IMR-90 (cell line): ENCODE measurements at regions not wholly inside any gene's neighbourhood (a gene's known extent, or its start where the extent isn't known, plus 50 kb on each side); places are given as distances from the start of the nearest gene placed in this dataset.

Source experiments
- ATAC-seq: fragments of 200-7000 bp; cut with Tn5 transposase; 2 replicates; pipeline ENCODE4 v1.9.1; 2020; ENCODE audit warnings: low read depth, mild to moderate bottlenecking, moderate library complexity
- BruUV-seq: library from RNA; stranded (reverse); fragments of 400-500 nt; replicated peaks from 2 replicates; lab custom pipeline; 2021; lab: Mats Ljungman, UMichigan
- CTCF ChIA-PET: fragments of 300-600 bp; formaldehyde crosslinking; extraction: SDS; loops from one replicate; lab custom pipeline; 2021; ENCODE audit warnings: antibody characterized with exemption; lab: Yijun Ruan, JAX
- POLR2A ChIA-PET: fragments of 300-600 bp; sonication (Branson Sonifier 250); formaldehyde crosslinking; loops from one replicate; lab custom pipeline; 2022; ENCODE audit warnings: antibody characterized with exemption; ENCODE audit not compliant: unreplicated experiment; lab: Charles Lee
- DNase-seq: peaks from one replicate; pipeline ENCODE4 v3.0.0; 2013
- H2AFZ ChIP-seq: replicated peaks from 2 replicates; pipeline ENCODE3; 2013; ENCODE audit warnings: low read length, mild to moderate bottlenecking; ENCODE audit not compliant: poor library complexity
- H2AK5ac ChIP-seq: 2 replicates; pipeline ENCODE4 v1.6.1; 2013; ENCODE audit warnings: low read depth, low read length, inconsistent platforms
- H2AK9ac ChIP-seq: replicated peaks from 2 replicates; pipeline ENCODE3; 2013; ENCODE audit warnings: mild to moderate bottlenecking, low read depth, low read length, moderate library complexity; ENCODE audit not compliant: poor library complexity
- H2BK120ac ChIP-seq: 2 replicates; pipeline ENCODE4 v1.6.1; 2013; ENCODE audit warnings: low read depth, low read length, inconsistent platforms
- H2BK15ac ChIP-seq: 3 replicates; pipeline ENCODE4 v1.6.1; 2013; ENCODE audit warnings: low read depth, low read length, inconsistent platforms
- H2BK20ac ChIP-seq: 2 replicates; pipeline ENCODE4 v1.6.1; 2013; ENCODE audit warnings: low read depth, mild to moderate bottlenecking, inconsistent platforms, low read length, moderate library complexity
- H2BK5ac ChIP-seq: 2 replicates; pipeline ENCODE4 v1.6.1; 2013; ENCODE audit warnings: mild to moderate bottlenecking, low read depth, low read length, inconsistent platforms; ENCODE audit not compliant: poor library complexity, severe bottlenecking
- H3K14ac ChIP-seq: replicated peaks from 2 replicates; pipeline ENCODE4 v1.6.1; 2013; ENCODE audit warnings: low read depth, low read length, inconsistent platforms
- H3K18ac ChIP-seq: 2 replicates; pipeline ENCODE4 v1.6.1; 2013; ENCODE audit warnings: low read depth, low read length, control low read depth
- H3K23ac ChIP-seq: 2 replicates; pipeline ENCODE4 v1.6.1; 2013; ENCODE audit warnings: low read depth, low read length, inconsistent platforms
- H3K27ac ChIP-seq: 2 replicates; pipeline ENCODE4 v1.5.1; 2013; ENCODE audit warnings: mild to moderate bottlenecking, control low read depth, low read length; ENCODE audit not compliant: insufficient read depth
- H3K27me3 ChIP-seq: 2 replicates; pipeline ENCODE4 v1.6.1; 2013; ENCODE audit warnings: low read length; ENCODE audit not compliant: control insufficient read depth, insufficient read depth
- H3K36me3 ChIP-seq: 2 replicates; pipeline ENCODE4 v1.6.1; 2013; ENCODE audit warnings: low read length, mixed read lengths; ENCODE audit not compliant: control insufficient read depth, insufficient read depth
- H3K4ac ChIP-seq: 2 replicates; pipeline ENCODE4 v1.6.1; 2013; ENCODE audit warnings: low read depth, low read length, inconsistent platforms
- H3K4me1 ChIP-seq: 2 replicates; pipeline ENCODE4 v1.6.1; 2013; ENCODE audit warnings: low read length, mixed read lengths; ENCODE audit not compliant: control insufficient read depth, insufficient read depth
- H3K4me2 ChIP-seq: 2 replicates; pipeline ENCODE4 v1.6.1; 2013; ENCODE audit warnings: low read depth, mild to moderate bottlenecking, control low read depth, low read length, moderate library complexity
- H3K4me3 ChIP-seq: 2 replicates; pipeline ENCODE4 v1.5.1; 2013; ENCODE audit warnings: low read depth, mild to moderate bottlenecking, control low read depth, low read length, moderate library complexity; ENCODE audit not compliant: insufficient read depth
- H3K56ac ChIP-seq: 2 replicates; pipeline ENCODE4 v1.6.1; 2013; ENCODE audit warnings: low read length, inconsistent platforms; ENCODE audit not compliant: insufficient read depth; ENCODE audit errors: extremely low read depth
- H3K79me1 ChIP-seq, 2 experiments: 2 replicates each; pipeline ENCODE4 v1.6.1; 2013; ENCODE audit warnings: low read length in 2 of 2, inconsistent platforms in 1 of 2, low read depth in 1 of 2
- H3K9ac ChIP-seq: 2 replicates; pipeline ENCODE4 v1.6.1; 2013; ENCODE audit warnings: low read depth, low read length, control low read depth
- H3K9me1 ChIP-seq: 2 replicates; pipeline ENCODE4 v1.6.1; 2013; ENCODE audit warnings: low read length, inconsistent platforms; ENCODE audit not compliant: insufficient read depth
- H3K9me3 ChIP-seq: 2 replicates; pipeline ENCODE4 v1.6.1; 2013; ENCODE audit warnings: low read length; ENCODE audit not compliant: control insufficient read depth, insufficient read depth
- H4K20me1 ChIP-seq: 2 replicates; pipeline ENCODE4 v1.6.1; 2013; ENCODE audit warnings: low read length, inconsistent platforms; ENCODE audit not compliant: insufficient read depth
- H4K5ac ChIP-seq: 2 replicates; pipeline ENCODE4 v1.6.1; 2013; ENCODE audit warnings: mild to moderate bottlenecking, low read depth, low read length, control low read depth
- H4K8ac ChIP-seq, 2 experiments: 2 replicates each; pipeline ENCODE4 v1.6.1; 2013; ENCODE audit warnings: low read depth in 2 of 2, low read length in 2 of 2, control low read depth in 1 of 2, inconsistent platforms in 1 of 2
- H4K91ac ChIP-seq: 2 replicates; pipeline ENCODE4 v1.6.1; 2013; ENCODE audit warnings: low read depth, low read length, inconsistent platforms; ENCODE audit not compliant: insufficient read depth
- BHLHE40 ChIP-seq: fragments of 150-350 bp; IDR thresholded peaks from 2 replicates; pipeline ENCODE4 v1.6.1; 2016; ENCODE audit warnings: mild to moderate bottlenecking, low read depth, low read length
- CHD1 ChIP-seq: IDR thresholded peaks from 2 replicates; pipeline ENCODE4 v1.6.1; 2012; ENCODE audit warnings: low read depth, low read length, improper control_type of control experiment
- ELK1 ChIP-seq: fragments of 150-350 bp; IDR thresholded peaks from 2 replicates; pipeline ENCODE4 v1.6.1; 2016; ENCODE audit warnings: low read depth, mild to moderate bottlenecking, low read length, moderate library complexity, borderline replicate concordance
- FOS ChIP-seq: fragments of 150-350 bp; IDR thresholded peaks from 2 replicates; pipeline ENCODE4 v1.6.1; 2016; ENCODE audit warnings: low read depth, low read length
- MAFK ChIP-seq: IDR thresholded peaks from 2 replicates; pipeline ENCODE4 v1.6.1; 2012; ENCODE audit warnings: low read depth, low read length, improper control_type of control experiment
- MAZ ChIP-seq: IDR thresholded peaks from 2 replicates; pipeline ENCODE4 v1.6.1; 2012; ENCODE audit warnings: low read depth, mild to moderate bottlenecking, low read length, improper control_type of control experiment, moderate library complexity, borderline replicate concordance
- MXI1 ChIP-seq: IDR thresholded peaks from 2 replicates; pipeline ENCODE4 v1.6.1; 2012; ENCODE audit warnings: low read depth, mild to moderate bottlenecking, low read length, moderate library complexity, borderline replicate concordance
- NFE2L2 ChIP-seq: fragments of 150-350 bp; IDR thresholded peaks from 2 replicates; pipeline ENCODE4 v1.6.1; 2016; ENCODE audit warnings: low read depth, mild to moderate bottlenecking, low read length
- POLR2A ChIP-seq: IDR thresholded peaks from 2 replicates; pipeline ENCODE4 v1.6.1; 2012; ENCODE audit warnings: mild to moderate bottlenecking, low read depth, low read length
- RAD21 ChIP-seq: IDR thresholded peaks from 2 replicates; pipeline ENCODE4 v1.6.1; 2012; ENCODE audit warnings: low read length, improper control_type of control experiment
- RCOR1 ChIP-seq: IDR thresholded peaks from 2 replicates; pipeline ENCODE4 v1.6.1; 2012; ENCODE audit warnings: mild to moderate bottlenecking, low read length, improper control_type of control experiment; ENCODE audit not compliant: insufficient replicate concordance
- SMC3 ChIP-seq: fragments of 150-350 bp; IDR thresholded peaks from 2 replicates; pipeline ENCODE4 v1.6.1; 2016; ENCODE audit warnings: low read depth, mild to moderate bottlenecking, antibody characterized with exemption, low read length, moderate library complexity
- USF2 ChIP-seq: fragments of 150-350 bp; IDR thresholded peaks from 2 replicates; pipeline ENCODE4 v1.6.1; 2017; ENCODE audit warnings: mild to moderate bottlenecking, antibody characterized with exemption, low read length, low read depth
- WGBS, 2 experiments: methylation state at CpG; one replicate each; pipeline versions ENCODE4 v1.1.5 to v1.1.7; 2013; ENCODE audit warnings: missing lambda C conversion rate in 2 of 2; ENCODE audit not compliant: insufficient read length in 1 of 2; ENCODE audit errors: extremely low coverage in 2 of 2; 5-methylcytosine and 5-hydroxymethylcytosine counted together
- dilution Hi-C: fragments of 300-500 bp; cut with HindIII; formaldehyde crosslinking; loops from one replicate; pipeline ENCODE4 v1.14.3; 2018; ENCODE audit warnings: low sequenced_read_pairs; ENCODE audit not compliant: unreplicated experiment
- in situ Hi-C: fragments of 300-500 bp; cut with MboI; formaldehyde crosslinking; loops from 3 replicates; pipeline ENCODE4 v1.14.3; 2019; ENCODE audit warnings: low sequenced_read_pairs, inconsistent platforms, mixed read lengths
- intact Hi-C: fragments of 100-400 bp; cut with micrococcal nuclease; formaldehyde crosslinking; loops from 2 replicates; pipeline ENCODE4 v1.10.0; 2022
- TF ChIP-seq, protein P1 (sequence below): conservative IDR thresholded peaks from 2 replicates; pipeline ENCODE4 v1.5.1; 2012; ENCODE audit warnings: mild to moderate bottlenecking, low read depth, low read length, improper control_type of control experiment

GRCh38 chr5:147989239-147989638 is 74.5 kb upstream of the SPINK5 start:
- no peak overlapping the region for H3K56ac ChIP-seq
- H2AK5ac ChIP-seq: no peak overlapping the region
- CTCF ChIA-PET: no interaction called here
- no peaks in the 10 kb centered on the region for H3K27me3 ChIP-seq
- no peaks in the 10 kb centered on the region for H4K20me1 ChIP-seq
- TF ChIP-seq POLR2A (no peak), NFE2L2 (no peak), SMC3 (no peak), FOS (no peak), MAZ (no peak), RAD21 (no peak), MAFK (no peak), ELK1 (no peak), BHLHE40 (no peak), MXI1 (no peak), USF2 (no peak), CHD1 (no peak), RCOR1 (no peak)
- TF ChIP-seq, protein P1, sequence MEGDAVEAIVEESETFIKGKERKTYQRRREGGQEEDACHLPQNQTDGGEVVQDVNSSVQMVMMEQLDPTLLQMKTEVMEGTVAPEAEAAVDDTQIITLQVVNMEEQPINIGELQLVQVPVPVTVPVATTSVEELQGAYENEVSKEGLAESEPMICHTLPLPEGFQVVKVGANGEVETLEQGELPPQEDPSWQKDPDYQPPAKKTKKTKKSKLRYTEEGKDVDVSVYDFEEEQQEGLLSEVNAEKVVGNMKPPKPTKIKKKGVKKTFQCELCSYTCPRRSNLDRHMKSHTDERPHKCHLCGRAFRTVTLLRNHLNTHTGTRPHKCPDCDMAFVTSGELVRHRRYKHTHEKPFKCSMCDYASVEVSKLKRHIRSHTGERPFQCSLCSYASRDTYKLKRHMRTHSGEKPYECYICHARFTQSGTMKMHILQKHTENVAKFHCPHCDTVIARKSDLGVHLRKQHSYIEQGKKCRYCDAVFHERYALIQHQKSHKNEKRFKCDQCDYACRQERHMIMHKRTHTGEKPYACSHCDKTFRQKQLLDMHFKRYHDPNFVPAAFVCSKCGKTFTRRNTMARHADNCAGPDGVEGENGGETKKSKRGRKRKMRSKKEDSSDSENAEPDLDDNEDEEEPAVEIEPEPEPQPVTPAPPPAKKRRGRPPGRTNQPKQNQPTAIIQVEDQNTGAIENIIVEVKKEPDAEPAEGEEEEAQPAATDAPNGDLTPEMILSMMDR: no peak
- no peaks in the 10 kb centered on the region for H3K36me3 ChIP-seq
- no peak overlapping the region for H2AFZ ChIP-seq
- no peak overlapping the region for H2BK5ac ChIP-seq
- no peak overlapping the region for H2BK20ac ChIP-seq
- H3K4me3 ChIP-seq: no peak overlapping the region
- no peaks in the 10 kb centered on the region for H3K9me1 ChIP-seq
- no peak overlapping the region for H3K18ac ChIP-seq
- intact Hi-C loops: no loop called here
- no peak overlapping the region for H3K4ac ChIP-seq
- no TSS peak for BruUV-seq
- WGBS, 2 experiments: no CpG with 5 or more reads among the region's 1 CpG
- H3K79me1 ChIP-seq: no peaks in the 10 kb centered on the region
- no peaks in the 10 kb centered on the region for H3K9me3 ChIP-seq
- dilution Hi-C loops: no loop called here
- ATAC-seq (no peak), DNase-seq (no peak)
- POLR2A ChIA-PET: no interaction called here
- no peak overlapping the region for H4K91ac ChIP-seq
- H3K27ac ChIP-seq: no peak overlapping the region
- no peak overlapping the region for H3K4me2 ChIP-seq
- no peak overlapping the region for H2BK15ac ChIP-seq
- no peak overlapping the region for H3K23ac ChIP-seq
- no peak overlapping the region for H4K5ac ChIP-seq
- no peak overlapping the region for H3K14ac ChIP-seq
- H2BK120ac ChIP-seq: no peak overlapping the region
- no peak overlapping the region for H2AK9ac ChIP-seq
- no peak overlapping the region for H4K8ac ChIP-seq
- no peak overlapping the region for H3K9ac ChIP-seq
- H3K4me1 ChIP-seq: no peaks in the 10 kb centered on the region
- in situ Hi-C loops: no loop called here
